SK-N-MC (cell line): ENCODE measurements at regions not wholly inside any gene's neighbourhood (a gene's known extent, or its start where the extent isn't known, plus 50 kb on each side); places are given as distances from the start of the nearest gene placed in this dataset.

Experiments
- EZH2 ChIP-seq: fragments of 200-600 bp; sonication (generic); IDR thresholded peaks from one replicate; pipeline ENCODE4 v1.6.1; 2017; ENCODE audit warnings: antibody characterized with exemption
- POLR2AphosphoS5 ChIP-seq: IDR thresholded peaks from 2 replicates; pipeline ENCODE4 v1.6.1; 2012; ENCODE audit warnings: mild to moderate bottlenecking, low read depth, low read length, borderline replicate concordance

DNA sequence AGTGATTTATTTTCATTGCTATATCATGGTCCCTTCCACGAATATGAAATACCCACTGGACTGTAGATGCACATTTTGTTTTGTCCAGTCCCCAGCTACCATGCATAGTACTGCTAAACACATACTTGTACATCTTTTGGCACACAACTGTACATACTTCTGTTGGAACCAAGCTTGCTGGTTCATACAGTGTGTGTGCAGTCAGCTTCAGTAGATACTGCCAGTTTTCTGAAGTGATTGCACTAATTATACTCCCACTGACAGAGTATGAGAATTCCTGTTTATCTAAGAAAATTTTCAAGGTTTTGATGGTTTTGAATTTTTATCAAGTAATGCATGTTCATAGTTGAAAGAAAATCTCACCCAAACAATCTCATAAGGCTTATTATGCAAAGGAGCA is 100.7 kb upstream of the LMCD1 start:
- TF ChIP-seq POLR2AphosphoS5 (no peak), EZH2 (no peak)
